ENCODE measurements at regions not wholly inside any gene's neighbourhood (a gene's known extent, or its start where the extent isn't known, plus 50 kb on each side); places are given as distances from the start of the nearest gene placed in this dataset.
A peak's percentile ranks its signal among the peaks of the same experiment; 100 is the strongest.
"Not testable (repeated sequence)": the region's sequence is repeated elsewhere in the genome, so short reads cannot be mapped to it uniquely, and the experiment has no call there.

GRCh38 chr3:146382386-146382785 lies 87.0 kb downstream of the PLSCR2 start:
- peak; percentile 40 for DNase-seq (ENCODE audit: low spot score)

GRCh38 chr3:146380046-146380445 lies 89.3 kb downstream of the PLSCR2 start:
- DNase-seq (ENCODE audit: low spot score), result no peak

- no peak for DNase-seq (ENCODE audit: low spot score)
These were observed 94.1 kb downstream of the PLSCR2 start for GRCh38 chr3:146375219-146375618.

GRCh38 chr3:146374146-146374545 lies 95.2 kb downstream of the PLSCR2 start:
- no peak for DNase-seq (ENCODE audit: low spot score)

GRCh38 chr3:146371902-146372301 lies 97.5 kb downstream of the PLSCR2 start:
- DNase-seq (ENCODE audit: low spot score), result no peak

GRCh38 chr3:146368882-146369523 lies 100.4 kb downstream of the PLSCR2 start:
- DNase-seq (ENCODE audit: low spot score), result no peak

- no peak for DNase-seq (ENCODE audit: low spot score)
These were observed 108.9 kb upstream of the PLSCR4 start for GRCh38 chr3:146359841-146360240.

- not testable (repeated sequence) for DNase-seq (ENCODE audit: low spot score)
These were observed 103.5 kb upstream of the PLSCR4 start for GRCh38 chr3:146354421-146354820.

- no peak for DNase-seq (ENCODE audit: low spot score)
These were observed 99.9 kb upstream of the PLSCR4 start for GRCh38 chr3:146350852-146351251.

- DNase-seq (ENCODE audit: low spot score), result no peak
These were observed 95.0 kb upstream of the PLSCR4 start for GRCh38 chr3:146345900-146346299.

- no peak for DNase-seq (ENCODE audit: low spot score)
These were observed 92.6 kb upstream of the PLSCR4 start for GRCh38 chr3:146343551-146343950.

- no peak for DNase-seq (ENCODE audit: low spot score)
These were observed 92.1 kb upstream of the PLSCR4 start for GRCh38 chr3:146342989-146343388.

GRCh38 chr3:146339349-146339748 lies 88.4 kb upstream of the PLSCR4 start:
- DNase-seq (ENCODE audit: low spot score), result no peak

- no peak for DNase-seq (ENCODE audit: low spot score)
These were observed 87.1 kb upstream of the PLSCR4 start for GRCh38 chr3:146337991-146338390.

GRCh38 chr3:146335386-146335785 lies 84.5 kb upstream of the PLSCR4 start:
- no peak for DNase-seq (ENCODE audit: low spot score)

- DNase-seq (ENCODE audit: low spot score), result no peak
These were observed 83.2 kb upstream of the PLSCR4 start for GRCh38 chr3:146334151-146334550.

GRCh38 chr3:146331967-146332366 lies 81.1 kb upstream of the PLSCR4 start:
- no peak for DNase-seq (ENCODE audit: low spot score)

- DNase-seq (ENCODE audit: low spot score), result peak; percentile 42
These were observed 76.1 kb upstream of the PLSCR4 start for GRCh38 chr3:146326875-146327543.

GRCh38 chr3:146325170-146325569 lies 74.3 kb upstream of the PLSCR4 start:
- no peak for DNase-seq (ENCODE audit: low spot score)

GRCh38 chr3:146322216-146322817 lies 71.4 kb upstream of the PLSCR4 start:
- DNase-seq (ENCODE audit: low spot score), result no peak

GRCh38 chr3:146314871-146315270 lies 64.0 kb upstream of the PLSCR4 start:
- DNase-seq (ENCODE audit: low spot score), result no peak

GRCh38 chr3:146313746-146314111 lies 62.8 kb upstream of the PLSCR4 start:
- DNase-seq (ENCODE audit: low spot score), result peak; percentile 57

- no peak for DNase-seq (ENCODE audit: low spot score)
These were observed 62.3 kb upstream of the PLSCR4 start for GRCh38 chr3:146313031-146313745.

Measured in RKO (cell line).